ENCODE measurements at regions not wholly inside any gene's neighbourhood (a gene's known extent, or its start where the extent isn't known, plus 50 kb on each side); places are given as distances from the start of the nearest gene placed in this dataset.

DNA sequence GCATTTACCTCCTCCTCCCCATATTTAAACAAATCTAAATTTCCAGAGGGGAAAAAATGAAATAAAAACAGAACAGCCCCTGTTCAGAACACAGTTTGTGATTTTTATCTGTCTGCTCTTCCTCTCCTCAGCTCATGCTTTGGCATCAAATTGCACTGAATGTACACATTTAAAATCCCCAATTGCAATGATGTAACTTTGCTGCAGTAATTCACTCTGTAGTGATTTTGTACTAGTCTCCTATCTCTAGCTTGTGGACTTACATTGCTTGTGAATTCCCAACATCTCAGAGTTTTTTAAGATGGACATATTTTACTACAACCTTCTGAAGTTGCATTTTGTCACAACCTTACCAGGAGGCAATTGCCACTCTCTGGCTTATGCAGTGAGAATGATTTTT, 81.6 kb upstream of the ROBO2 start:
- Histone ChIP-seq H3K27ac (ENCODE audit: low read length) (no peak overlapping the region), H3K9me3 (ENCODE audit: low read length) (no peaks in the 10 kb centered on the region), H3K36me3 (ENCODE audit: low read depth, low read length) (no peaks in the 10 kb centered on the region), H4K20me1 (ENCODE audit: low read length) (no peaks in the 10 kb centered on the region), H3F3A (ENCODE audit: low read length, unreplicated experiment) (no peaks in the 10 kb centered on the region), H3K4me3 (ENCODE audit: low read length) (no peak overlapping the region), H3K4me1 (ENCODE audit: insufficient read depth, low read length) (no peaks in the 10 kb centered on the region), H3K27me3 (ENCODE audit: low read length) (peaks cover 39% of the 10 kb centered on the region), H3K79me2 (ENCODE audit: low read length) (no peaks in the 10 kb centered on the region), H2AFZ (ENCODE audit: low read length) (no peak overlapping the region), H3K9ac (ENCODE audit: low read length) (no peak overlapping the region), H3K9me2 (replicated peaks; ENCODE audit: low read length) (no peaks in the 10 kb centered on the region), H3K4me2 (ENCODE audit: low read length) (no peak overlapping the region)
- CTCF ChIA-PET, result no interaction called here
- POLR2A ChIA-PET (ENCODE audit: unreplicated experiment), result no interaction called here
- intact Hi-C loops (cut with micrococcal nuclease), result no loop called here
- BruUV-seq (replicated peaks), result no TSS peak
- no peak for DNase-seq
- ATAC-seq, result no peak
- TF ChIP-seq EZH2 (IDR thresholded peaks at IDR 0.05; ENCODE audit: low read length, unreplicated experiment) (no peak), EZH2phosphoT487 (IDR thresholded peaks at IDR 0.05; ENCODE audit: borderline replicate concordance, low read length) (no peak)
- TF ChIP-seq, protein P1, sequence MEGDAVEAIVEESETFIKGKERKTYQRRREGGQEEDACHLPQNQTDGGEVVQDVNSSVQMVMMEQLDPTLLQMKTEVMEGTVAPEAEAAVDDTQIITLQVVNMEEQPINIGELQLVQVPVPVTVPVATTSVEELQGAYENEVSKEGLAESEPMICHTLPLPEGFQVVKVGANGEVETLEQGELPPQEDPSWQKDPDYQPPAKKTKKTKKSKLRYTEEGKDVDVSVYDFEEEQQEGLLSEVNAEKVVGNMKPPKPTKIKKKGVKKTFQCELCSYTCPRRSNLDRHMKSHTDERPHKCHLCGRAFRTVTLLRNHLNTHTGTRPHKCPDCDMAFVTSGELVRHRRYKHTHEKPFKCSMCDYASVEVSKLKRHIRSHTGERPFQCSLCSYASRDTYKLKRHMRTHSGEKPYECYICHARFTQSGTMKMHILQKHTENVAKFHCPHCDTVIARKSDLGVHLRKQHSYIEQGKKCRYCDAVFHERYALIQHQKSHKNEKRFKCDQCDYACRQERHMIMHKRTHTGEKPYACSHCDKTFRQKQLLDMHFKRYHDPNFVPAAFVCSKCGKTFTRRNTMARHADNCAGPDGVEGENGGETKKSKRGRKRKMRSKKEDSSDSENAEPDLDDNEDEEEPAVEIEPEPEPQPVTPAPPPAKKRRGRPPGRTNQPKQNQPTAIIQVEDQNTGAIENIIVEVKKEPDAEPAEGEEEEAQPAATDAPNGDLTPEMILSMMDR (conservative IDR thresholded peaks at IDR 0.05; ENCODE audit: low read depth, low read length), result no peak

DNA sequence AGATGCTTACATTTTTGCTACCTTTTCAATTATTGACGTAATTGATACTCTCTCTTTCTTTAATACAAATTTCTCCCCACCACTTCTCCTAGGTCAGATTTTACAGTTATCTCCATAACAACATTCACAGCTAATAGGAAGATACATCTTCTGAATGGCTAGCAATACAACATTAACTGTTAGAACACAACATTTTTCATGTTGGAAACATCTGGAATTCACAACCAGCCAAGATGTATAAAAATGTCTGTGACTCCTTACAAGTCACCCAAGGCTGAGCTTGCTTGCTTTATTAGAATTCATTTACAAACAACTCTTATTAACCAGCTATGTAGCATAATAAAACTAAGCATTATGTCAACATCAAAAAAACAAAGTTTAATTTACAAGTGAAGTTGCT, 81.0 kb upstream of the ROBO2 start:
- Histone ChIP-seq H3K9me3 (ENCODE audit: low read length) (no peaks in the 10 kb centered on the region), H3K4me2 (ENCODE audit: low read length) (no peak overlapping the region), H3K9me2 (replicated peaks; ENCODE audit: low read length) (no peaks in the 10 kb centered on the region), H2AFZ (ENCODE audit: low read length) (no peak overlapping the region), H3K79me2 (ENCODE audit: low read length) (no peaks in the 10 kb centered on the region), H3K27ac (ENCODE audit: low read length) (no peak overlapping the region), H3K36me3 (ENCODE audit: low read depth, low read length) (no peaks in the 10 kb centered on the region), H3K4me3 (ENCODE audit: low read length) (no peak overlapping the region), H3K9ac (ENCODE audit: low read length) (no peak overlapping the region), H4K20me1 (ENCODE audit: low read length) (no peaks in the 10 kb centered on the region), H3K27me3 (ENCODE audit: low read length) (peaks cover 36% of the 10 kb centered on the region), H3K4me1 (ENCODE audit: insufficient read depth, low read length) (no peaks in the 10 kb centered on the region), H3F3A (ENCODE audit: low read length, unreplicated experiment) (no peaks in the 10 kb centered on the region)
- ChIA-PET CTCF (no interaction called here), POLR2A (ENCODE audit: unreplicated experiment) (no interaction called here)
- no TSS peak for BruUV-seq (replicated peaks)
- ATAC-seq (no peak), DNase-seq (no peak)
- intact Hi-C loops (cut with micrococcal nuclease), result no loop called here
- no peak for TF ChIP-seq EZH2phosphoT487 (IDR thresholded peaks at IDR 0.05; ENCODE audit: borderline replicate concordance, low read length)
- no peak for TF ChIP-seq EZH2 (IDR thresholded peaks at IDR 0.05; ENCODE audit: low read length, unreplicated experiment)
- TF ChIP-seq, protein P1 (conservative IDR thresholded peaks at IDR 0.05; ENCODE audit: low read depth, low read length), result no peak

DNA sequence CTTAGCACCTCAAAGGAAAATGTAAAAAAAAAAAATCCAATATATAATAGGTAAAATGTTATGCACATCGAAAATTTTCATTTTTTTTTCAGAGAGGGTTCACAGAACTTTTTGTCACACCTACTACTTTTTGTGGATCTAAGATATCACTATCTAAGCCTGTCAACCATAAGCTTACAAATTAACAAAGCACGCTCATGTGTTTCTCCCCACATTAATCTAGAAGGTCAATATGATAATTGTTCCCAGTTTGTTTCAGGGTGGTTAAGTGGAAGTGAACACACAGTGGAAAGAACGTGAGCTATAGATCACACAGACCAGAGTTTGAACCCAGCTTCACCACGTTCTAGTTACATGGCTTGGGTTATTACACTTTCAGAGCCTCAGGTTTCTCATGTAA, 78.6 kb upstream of the ROBO2 start:
- no peak overlapping the region for H3K4me2 ChIP-seq (ENCODE audit: low read length)
- intact Hi-C loops (cut with micrococcal nuclease), result no loop called here
- ChIA-PET POLR2A (ENCODE audit: unreplicated experiment) (no interaction called here), CTCF (no interaction called here)
- DNase-seq, result no peak
- BruUV-seq (replicated peaks), result no TSS peak
- no peaks in the 10 kb centered on the region for H3K9me3 ChIP-seq (ENCODE audit: low read length)
- H3K9ac ChIP-seq (ENCODE audit: low read length), result no peak overlapping the region
- TF ChIP-seq EZH2phosphoT487 (IDR thresholded peaks at IDR 0.05; ENCODE audit: borderline replicate concordance, low read length), result no peak
- TF ChIP-seq, protein P1 (conservative IDR thresholded peaks at IDR 0.05; ENCODE audit: low read depth, low read length), result no peak
- TF ChIP-seq EZH2 (IDR thresholded peaks at IDR 0.05; ENCODE audit: low read length, unreplicated experiment), result no peak
- H3K9me2 ChIP-seq (replicated peaks; ENCODE audit: low read length), result no peaks in the 10 kb centered on the region
- no peaks in the 10 kb centered on the region for H3K36me3 ChIP-seq (ENCODE audit: low read depth, low read length)
- no peak overlapping the region for H2AFZ ChIP-seq (ENCODE audit: low read length)
- H3K4me1 ChIP-seq (ENCODE audit: insufficient read depth, low read length), result no peaks in the 10 kb centered on the region
- no peaks in the 10 kb centered on the region for H3K79me2 ChIP-seq (ENCODE audit: low read length)
- no peak overlapping the region for H3K4me3 ChIP-seq (ENCODE audit: low read length)
- H4K20me1 ChIP-seq (ENCODE audit: low read length), result no peaks in the 10 kb centered on the region
- H3F3A ChIP-seq (ENCODE audit: low read length, unreplicated experiment), result no peaks in the 10 kb centered on the region
- H3K27me3 ChIP-seq (ENCODE audit: low read length), result peaks cover 24% of the 10 kb centered on the region; the same call in 1 of the 2 replicates
- no peak overlapping the region for H3K27ac ChIP-seq (ENCODE audit: low read length)
- no peak for ATAC-seq
